ENCODE measurements at regions not wholly inside any gene's neighbourhood (a gene's known extent, or its start where the extent isn't known, plus 50 kb on each side); places are given as distances from the start of the nearest gene placed in this dataset.

GRCh38 chr13:33548069-33548468 lies 262.5 kb upstream of the STARD13 start:
- no peak for TF ChIP-seq GATA2 (IDR thresholded peaks at IDR 0.05; ENCODE audit: low read depth, low read length)
- no peak for TF ChIP-seq GATA3 (IDR thresholded peaks at IDR 0.05; ENCODE audit: low read depth, low read length)
